NT2/D1 (cell line): ENCODE measurements at regions not wholly inside any gene's neighbourhood (a gene's known extent, or its start where the extent isn't known, plus 50 kb on each side); places are given as distances from the start of the nearest gene placed in this dataset.

ENCODE experiments used
- SUZ12 ChIP-seq: IDR thresholded peaks from 2 replicates; pipeline ENCODE4 v1.6.1; 2011; ENCODE audit not compliant: insufficient read length, insufficient read depth; ENCODE audit errors: extremely low read depth
- YY1 ChIP-seq: IDR thresholded peaks from 2 replicates; pipeline ENCODE4 v1.6.1; 2011; ENCODE audit not compliant: insufficient read length, insufficient read depth
- ZNF274 ChIP-seq: IDR thresholded peaks from 2 replicates; pipeline ENCODE4 v1.6.1; 2011; ENCODE audit warnings: mild to moderate bottlenecking, low read depth, low read length

GRCh38 chr3:177855021-177855420 lies 657.7 kb upstream of the TBL1XR1 start:
- TF ChIP-seq YY1, result no peak
- TF ChIP-seq SUZ12, result no peak
- no peak for TF ChIP-seq ZNF274
